K562 (cell line): ENCODE measurements at regions not wholly inside any gene's neighbourhood (a gene's known extent, or its start where the extent isn't known, plus 50 kb on each side); places are given as distances from the start of the nearest gene placed in this dataset.

ENCODE experiments used
- ATAC-seq: fragments of 200-7000 bp; cut with Tn5 transposase; 3 replicates; pipeline ENCODE4 v1.9.1; 2020; ENCODE audit warnings: moderate library complexity
- BruUV-seq: library from RNA; stranded (reverse); fragments of 400-500 nt; replicated peaks from 2 replicates; lab custom pipeline; 2021; lab: Mats Ljungman, UMichigan
- CTCF ChIA-PET: fragments of 300-600 bp; formaldehyde crosslinking; extraction: SDS; loops from one replicate; lab custom pipeline; 2021; ENCODE audit warnings: low intra/inter-chr PET ratio; lab: Yijun Ruan, JAX
- POLR2A ChIA-PET: fragments of 300-600, 350-650 bp; sonication (Branson Sonifier 250); formaldehyde crosslinking; extraction: SDS; loops from one replicate; lab custom pipeline; 2021; ENCODE audit warnings: antibody characterized with exemption, inconsistent platforms; lab: Yijun Ruan, JAX
- DNase-seq, 4 experiments: peaks; one replicate each; pipeline versions ENCODE4 v3.0.0 to v3.0.0-alpha.2; 2011 to 2018; ENCODE audit warnings: low spot score in 3 of 4, mixed read lengths in 3 of 4; ENCODE audit errors: extremely low read depth in 1 of 4
- FAIRE-seq: peaks from 2 replicates; lab custom pipeline; 2011; peaks lifted over from hg19 to GRCh38; lab: Jason Lieb, UNC
- H2AFZ ChIP-seq: 2 replicates; pipeline ENCODE4 v1.6.0; 2011; ENCODE audit warnings: low read depth, low read length, control low read depth, inconsistent platforms
- H3K27ac ChIP-seq: fragments of 200-600 bp; 3 replicates; pipeline ENCODE4 v1.8.0; 2011; ENCODE audit warnings: low read depth, mild to moderate bottlenecking, control low read depth, inconsistent platforms, low read length, moderate library complexity, mixed read lengths; ENCODE audit errors: extremely low read depth
- H3K27me3 ChIP-seq, 2 experiments: fragments of 300-600 bp in 1 of 2; 2 replicates in 1 of 2; 3 replicates in 1 of 2; pipeline versions ENCODE4 v1.6.0 to v1.8.0; 2011; ENCODE audit warnings: inconsistent platforms in 2 of 2, low read length in 2 of 2, mild to moderate bottlenecking in 1 of 2, mixed read lengths in 1 of 2, moderate library complexity in 1 of 2; ENCODE audit not compliant: control insufficient read depth in 2 of 2, insufficient read depth in 2 of 2
- H3K36me3 ChIP-seq: fragments of 300-600 bp; 3 replicates; pipeline ENCODE4 v1.8.0; 2011; ENCODE audit warnings: mild to moderate bottlenecking, low read length, inconsistent platforms; ENCODE audit not compliant: control insufficient read depth, insufficient read depth
- H3K4me1 ChIP-seq, 2 experiments: fragments of 200-600 bp in 1 of 2; replicated peaks in 1 of 2; 2 replicates in 1 of 2; 3 replicates in 1 of 2; pipeline versions ENCODE4 v1.5.1 to v1.8.0; 2011; ENCODE audit warnings: inconsistent platforms in 2 of 2, low read length in 2 of 2, mild to moderate bottlenecking in 1 of 2, mixed read lengths in 1 of 2, moderate library complexity in 1 of 2; ENCODE audit not compliant: control insufficient read depth in 2 of 2, insufficient read depth in 2 of 2
- H3K4me2 ChIP-seq: 2 replicates; pipeline ENCODE4 v1.6.1; 2011; ENCODE audit warnings: low read length, control low read depth, inconsistent platforms, mixed read lengths; ENCODE audit not compliant: insufficient read depth
- H3K4me3 ChIP-seq: fragments of 200-600 bp; sonication (generic), shearing (Covaris generic); 2 replicates; pipeline ENCODE4 v1.5.1; 2016; ENCODE audit warnings: control low read depth, inconsistent platforms
- H3K79me2 ChIP-seq: fragments of 200-600 bp; 3 replicates; pipeline ENCODE4 v1.8.0; 2011; ENCODE audit warnings: low read length, inconsistent platforms; ENCODE audit not compliant: control insufficient read depth, insufficient read depth
- H3K9ac ChIP-seq, 2 experiments: 2 replicates each; pipeline versions ENCODE4 v1.6.0 to v1.6.1; 2011; ENCODE audit warnings: low read depth in 2 of 2, low read length in 2 of 2, control low read depth in 1 of 2, inconsistent platforms in 1 of 2, mild to moderate bottlenecking in 1 of 2, mixed read lengths in 1 of 2; ENCODE audit not compliant: insufficient read depth in 1 of 2
- H3K9me1 ChIP-seq: one replicate; pipeline ENCODE4 v1.6.0; 2011; ENCODE audit warnings: inconsistent platforms, mild to moderate bottlenecking, low read length, moderate library complexity; ENCODE audit not compliant: control insufficient read depth, insufficient read depth
- H3K9me3 ChIP-seq: replicated peaks from 2 replicates; pipeline ENCODE4 v1.5.1; 2011; ENCODE audit warnings: low read depth, low read length, inconsistent platforms; ENCODE audit not compliant: control insufficient read depth, insufficient read depth
- H4K20me1 ChIP-seq: replicated peaks from 2 replicates; pipeline ENCODE4 v1.6.1; 2011; ENCODE audit warnings: low read length, inconsistent platforms, mixed read lengths; ENCODE audit not compliant: control insufficient read depth, insufficient read depth
- ATF7 ChIP-seq: fragments of 450-650 bp; IDR thresholded peaks from 2 replicates; pipeline ENCODE4 v1.7.1; 2014; ENCODE audit warnings: mild to moderate bottlenecking, moderate library complexity
- CREBBP ChIP-seq: IDR thresholded peaks from one replicate; pipeline ENCODE4 v1.6.1; 2012; ENCODE audit warnings: low read depth, mild to moderate bottlenecking, control low read depth, inconsistent platforms, low read length
- GTF2A2 ChIP-seq: IDR thresholded peaks from 2 replicates; pipeline ENCODE4 v1.6.1; 2016; ENCODE audit warnings: mild to moderate bottlenecking, missing genetic modification characterization, missing compliant biosample characterization
- ILF3 ChIP-seq: fragments of 450-650 bp; IDR thresholded peaks from 2 replicates; pipeline ENCODE4 v1.6.1; 2018; ENCODE audit warnings: antibody characterized with exemption, mild to moderate bottlenecking, moderate library complexity, borderline replicate concordance
- NR2C1 ChIP-seq, 2 experiments: fragments of 450-650 bp; IDR thresholded peaks; 2 replicates each; pipeline ENCODE4 v1.6.1; 2017; ENCODE audit warnings: mild to moderate bottlenecking in 2 of 2, antibody characterized with exemption in 1 of 2, inconsistent platforms in 1 of 2, missing compliant biosample characterization in 1 of 2, missing genetic modification characterization in 1 of 2
- PCBP1 ChIP-seq: fragments of 200-400 bp; formaldehyde crosslinking; IDR thresholded peaks from 2 replicates; pipeline ENCODE4 v1.6.1; 2018; ENCODE audit warnings: mild to moderate bottlenecking, low read depth, low read length; ENCODE audit not compliant: poor library complexity, severe bottlenecking
- RFX5 ChIP-seq: IDR thresholded peaks from 2 replicates; pipeline ENCODE4 v1.6.1; 2011; ENCODE audit warnings: low read depth, mild to moderate bottlenecking, improper control_type of control experiment, low read length
- YBX1 ChIP-seq: fragments of 450-650 bp; IDR thresholded peaks from 2 replicates; pipeline ENCODE4 v1.7.1; 2016; ENCODE audit warnings: mild to moderate bottlenecking
- ZBTB26 ChIP-seq: fragments of 450-650 bp; formaldehyde crosslinking; IDR thresholded peaks from 2 replicates; pipeline ENCODE4 v1.4.0; 2022; ENCODE audit warnings: missing genetic modification characterization
- ZNF146 ChIP-seq: IDR thresholded peaks from one replicate; pipeline ENCODE4 v1.6.1; 2018; ENCODE audit warnings: missing compliant biosample characterization; ENCODE audit not compliant: unreplicated experiment
- ZNF239 ChIP-seq: fragments of 250-450 bp; sonication (Bioruptor Pico); IDR thresholded peaks from 2 replicates; pipeline ENCODE4 v1.4.0; 2020; ENCODE audit warnings: mild to moderate bottlenecking
- ZNF324 ChIP-seq: fragments of 250-450 bp; sonication (Bioruptor Pico); IDR thresholded peaks from 2 replicates; pipeline ENCODE4 v1.4.0; 2020; ENCODE audit warnings: mild to moderate bottlenecking
- WGBS: fragments of 100-300 bp; shearing (Covaris generic); methylation state at CpG from one replicate; pipeline ENCODE4 v1.1.6; 2016; ENCODE audit warnings: low coverage, mixed read lengths; ENCODE audit not compliant: insufficient coverage; ENCODE audit errors: missing lambda C conversion rate; 5-methylcytosine and 5-hydroxymethylcytosine counted together
- in situ Hi-C: fragments of 300-500 bp; cut with MboI; formaldehyde crosslinking; loops from 4 replicates; pipeline ENCODE4 v1.15.0; 2018; ENCODE audit warnings: inconsistent platforms, mixed read lengths
- intact Hi-C: fragments of 100-400 bp; cut with micrococcal nuclease; formaldehyde crosslinking; loops from 2 replicates; pipeline ENCODE4 v1.14.2; 2022
- TF ChIP-seq, protein P1 (sequence below), 3 experiments: fragments of 200-800 bp in 1 of 3; sonication (Bioruptor generic) in 1 of 3; sonication (generic) in 1 of 3; formaldehyde crosslinking in 1 of 3; IDR thresholded peaks; 2 replicates each; pipeline versions ENCODE4 v1.6.1 to v1.8.0; 2016 to 2022; ENCODE audit warnings: mild to moderate bottlenecking in 2 of 3, missing compliant biosample characterization in 2 of 3, missing genetic modification characterization in 2 of 3, missing genetic modification reagents in 1 of 3

GRCh38 chr5:152072091-152072490 is 147.4 kb upstream of the GLRA1 start:
- Histone ChIP-seq H3K4me2 (no peak overlapping the region), H3K4me1 (no peaks in the 10 kb centered on the region), H4K20me1 (no peaks in the 10 kb centered on the region), H2AFZ (no peak overlapping the region), H3K79me2 (no peaks in the 10 kb centered on the region), H3K27me3 (no peaks in the 10 kb centered on the region), H3K36me3 (no peaks in the 10 kb centered on the region), H3K9me3 (no peaks in the 10 kb centered on the region), H3K4me3 (no peak overlapping the region), H3K9me1 (no peaks in the 10 kb centered on the region), H3K27ac (no peak overlapping the region), H3K9ac (no peak overlapping the region)
- no TSS peak for BruUV-seq
- in situ Hi-C loops (no loop called here), intact Hi-C loops (no loop called here)
- ATAC-seq (no peak), FAIRE-seq (no peak), DNase-seq (no peak)
- TF ChIP-seq ZNF239 (CRISPR knock-in tag) = no peak
- ChIA-PET POLR2A (no interaction called here), CTCF (no interaction called here)
- WGBS = 3% methylated on average over 2 of the region's 2 CpGs

- Histone ChIP-seq H3K27me3 (no peaks in the 10 kb centered on the region), H3K4me2 (no peak overlapping the region), H4K20me1 (no peaks in the 10 kb centered on the region), H3K9me1 (no peaks in the 10 kb centered on the region), H2AFZ (no peak overlapping the region), H3K9me3 (no peaks in the 10 kb centered on the region), H3K79me2 (no peaks in the 10 kb centered on the region), H3K27ac (no peak overlapping the region), H3K4me1 (no peaks in the 10 kb centered on the region), H3K9ac (no peak overlapping the region), H3K4me3 (no peak overlapping the region), H3K36me3 (no peaks in the 10 kb centered on the region)
- ChIA-PET POLR2A (interaction anchor here (0.5 to 1.0 kb wide), 2 partner anchors 12 to 24 kb away, joined by 3 read pairs; no protein-coding TSS in a partner anchor), CTCF (no interaction called here)
- WGBS = 0% methylated on average over 2 of the region's 2 CpGs
- DNase-seq (no peak), ATAC-seq (no peak), FAIRE-seq (no peak)
- BruUV-seq = no TSS peak
- intact Hi-C loops = no loop called here
- in situ Hi-C loops = no loop called here
- no peak for TF ChIP-seq PCBP1
- no peak for TF ChIP-seq ILF3
- no peak for TF ChIP-seq ZBTB26 (CRISPR knock-in tag)
- no peak for TF ChIP-seq ZNF324
- TF ChIP-seq NR2C1 (IDR thresholded peaks at IDR 0.05) = no peak
- no peak for TF ChIP-seq NR2C1 (tag; IDR thresholded peaks at IDR 0.05)
- TF ChIP-seq ZNF146 (CRISPR knock-in tag) = no peak
- no peak for TF ChIP-seq ATF7
- TF ChIP-seq, protein P1, sequence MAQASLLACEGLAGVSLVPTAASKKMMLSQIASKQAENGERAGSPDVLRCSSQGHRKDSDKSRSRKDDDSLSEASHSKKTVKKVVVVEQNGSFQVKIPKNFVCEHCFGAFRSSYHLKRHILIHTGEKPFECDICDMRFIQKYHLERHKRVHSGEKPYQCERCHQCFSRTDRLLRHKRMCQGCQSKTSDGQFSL (CRISPR knock-in tag; IDR thresholded peaks at IDR 0.05) = no peak
- TF ChIP-seq, protein P1 (tag; IDR thresholded peaks at IDR 0.05) = no peak
- no peak for TF ChIP-seq RFX5
- no peak for TF ChIP-seq GTF2A2 (tag)
- TF ChIP-seq YBX1 = no peak
- no peak for TF ChIP-seq CREBBP
These were observed 145.9 kb upstream of the GLRA1 start for GRCh38 chr5:152070591-152070990.
